ENCODE measurements at regions not wholly inside any gene's neighbourhood (a gene's known extent, or its start where the extent isn't known, plus 50 kb on each side); places are given as distances from the start of the nearest gene placed in this dataset.

DNA sequence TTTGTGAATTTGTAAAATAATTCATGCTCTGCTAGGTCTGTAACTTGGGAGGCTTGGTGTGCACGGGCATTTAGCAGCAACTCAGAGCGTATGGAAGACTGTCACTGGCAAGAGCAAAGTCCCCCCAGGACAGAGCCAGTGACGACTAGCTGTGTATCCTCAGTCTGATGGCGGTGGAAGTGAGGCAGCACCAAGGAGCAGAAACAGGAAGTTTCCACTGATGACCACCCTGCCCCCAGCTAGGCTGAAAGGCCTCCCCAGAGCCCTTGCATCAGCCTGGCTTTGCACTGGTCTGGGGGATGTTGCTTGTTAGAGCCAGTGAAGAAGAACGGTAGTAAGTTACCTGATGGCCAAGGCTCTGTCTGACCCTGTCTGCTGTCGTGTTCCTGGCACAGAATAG lies 66.8 kb upstream of the ABL1 start:
- Histone ChIP-seq H3K36me3 (no peaks in the 10 kb centered on the region), H3K4me1 (peaks cover 20 to 77% (median 50%) of the 10 kb centered on the region in 4 donors), H3K27me3 (no peaks in the 10 kb centered on the region), H3K27ac (replicated peaks in 1 of 4) (no peak overlapping the region), H3K9me3 (no peaks in the 10 kb centered on the region), H3K4me3 (no peak overlapping the region)
- 40% methylated on average over 6 of the region's 6 CpGs for WGBS
- no peak for DNase-seq (ENCODE audit: extremely low spot score)
- TF ChIP-seq EP300 (IDR thresholded peaks at IDR 0.05) (no peak), POLR2A (IDR thresholded peaks at IDR 0.05; ENCODE audit: low read depth) (no peak), POLR2AphosphoS5 (IDR thresholded peaks at IDR 0.05) (no peak)
- TF ChIP-seq, protein P1, sequence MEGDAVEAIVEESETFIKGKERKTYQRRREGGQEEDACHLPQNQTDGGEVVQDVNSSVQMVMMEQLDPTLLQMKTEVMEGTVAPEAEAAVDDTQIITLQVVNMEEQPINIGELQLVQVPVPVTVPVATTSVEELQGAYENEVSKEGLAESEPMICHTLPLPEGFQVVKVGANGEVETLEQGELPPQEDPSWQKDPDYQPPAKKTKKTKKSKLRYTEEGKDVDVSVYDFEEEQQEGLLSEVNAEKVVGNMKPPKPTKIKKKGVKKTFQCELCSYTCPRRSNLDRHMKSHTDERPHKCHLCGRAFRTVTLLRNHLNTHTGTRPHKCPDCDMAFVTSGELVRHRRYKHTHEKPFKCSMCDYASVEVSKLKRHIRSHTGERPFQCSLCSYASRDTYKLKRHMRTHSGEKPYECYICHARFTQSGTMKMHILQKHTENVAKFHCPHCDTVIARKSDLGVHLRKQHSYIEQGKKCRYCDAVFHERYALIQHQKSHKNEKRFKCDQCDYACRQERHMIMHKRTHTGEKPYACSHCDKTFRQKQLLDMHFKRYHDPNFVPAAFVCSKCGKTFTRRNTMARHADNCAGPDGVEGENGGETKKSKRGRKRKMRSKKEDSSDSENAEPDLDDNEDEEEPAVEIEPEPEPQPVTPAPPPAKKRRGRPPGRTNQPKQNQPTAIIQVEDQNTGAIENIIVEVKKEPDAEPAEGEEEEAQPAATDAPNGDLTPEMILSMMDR (IDR thresholded peaks at IDR 0.05), result no peak
- intact Hi-C loops (cut with DNase I), result loop anchor here (5.0 kb wide), 2 partner anchors 66 to 174 kb away; no protein-coding TSS in a partner anchor

DNA sequence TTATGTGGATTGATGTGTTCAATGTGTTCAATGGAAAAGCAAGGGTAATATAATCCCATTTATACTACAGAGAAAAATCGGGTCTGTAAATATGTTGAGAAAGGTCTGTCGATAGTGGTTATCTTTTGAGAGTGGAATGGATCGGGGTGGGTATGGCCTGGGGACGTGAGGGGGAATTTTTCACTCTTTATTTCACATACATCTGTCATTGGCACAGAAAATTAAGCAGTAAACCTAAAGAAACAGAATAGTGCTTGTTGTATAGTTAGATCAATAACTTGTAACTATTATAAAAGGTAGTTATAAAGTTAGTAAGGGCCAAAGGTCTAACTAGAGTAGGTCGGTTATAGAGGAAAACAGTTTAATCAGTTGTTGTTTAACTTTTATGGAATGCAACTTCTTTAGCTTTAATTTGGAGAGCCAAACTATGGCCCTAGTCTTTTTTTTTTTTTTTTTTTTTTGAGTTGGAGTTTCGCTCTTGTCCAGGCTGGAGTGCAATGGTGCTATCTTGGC lies 66.1 kb upstream of the ABL1 start:
- peaks cover 20 to 71% (median 46%) of the 10 kb centered on the region in 4 donors for H3K4me1 ChIP-seq
- intact Hi-C loops (cut with DNase I), result loop anchor here (5.0 kb wide), 2 partner anchors 67 to 173 kb away; no protein-coding TSS in a partner anchor
- no peak for DNase-seq (ENCODE audit: extremely low spot score)
- no peaks in the 10 kb centered on the region for H3K27me3 ChIP-seq
- no peak overlapping the region for H3K27ac ChIP-seq (replicated peaks in 1 of 4)
- 85% methylated on average over 6 of the region's 6 CpGs for WGBS
- TF ChIP-seq, protein P1 (IDR thresholded peaks at IDR 0.05), result no peak
- no peaks in the 10 kb centered on the region for H3K9me3 ChIP-seq
- no peak overlapping the region for H3K4me3 ChIP-seq
- no peaks in the 10 kb centered on the region for H3K36me3 ChIP-seq

DNA sequence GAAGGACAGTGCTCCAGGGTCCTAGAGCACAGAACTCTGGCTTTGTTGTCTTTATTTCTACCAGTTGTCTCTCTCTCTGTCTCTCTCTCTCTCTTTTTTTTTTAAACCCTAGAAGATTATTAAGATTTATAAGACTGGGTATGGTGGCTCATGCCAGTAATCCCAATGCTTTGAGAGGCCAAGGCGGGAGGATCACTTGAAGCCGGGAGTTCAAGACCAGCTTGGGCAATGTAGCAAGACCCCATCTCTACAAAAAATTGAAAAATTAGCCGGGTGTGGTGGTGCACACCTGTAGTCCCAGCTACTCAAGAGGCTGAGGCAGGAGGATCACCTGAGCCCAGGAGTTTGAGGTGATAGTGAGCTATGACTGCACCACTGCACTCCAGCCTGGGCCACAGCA lies 65.0 kb upstream of the ABL1 start:
- peaks cover 20 to 59% (median 46%) of the 10 kb centered on the region in 4 donors for H3K4me1 ChIP-seq
- H3K27ac ChIP-seq (replicated peaks in 1 of 4), result no peak overlapping the region
- no peak overlapping the region for H3K4me3 ChIP-seq
- no peaks in the 10 kb centered on the region for H3K36me3 ChIP-seq
- no peaks in the 10 kb centered on the region for H3K9me3 ChIP-seq
- TF ChIP-seq, protein P1 (IDR thresholded peaks at IDR 0.05), result no peak
- TF ChIP-seq EP300 (IDR thresholded peaks at IDR 0.05) (no peak), POLR2A (IDR thresholded peaks at IDR 0.05; ENCODE audit: low read depth) (no peak), POLR2AphosphoS5 (IDR thresholded peaks at IDR 0.05) (no peak)
- no peak for DNase-seq (ENCODE audit: extremely low spot score)
- WGBS, result 93% methylated on average over 3 of the region's 3 CpGs
- H3K27me3 ChIP-seq, result no peaks in the 10 kb centered on the region
- intact Hi-C loops (cut with DNase I), result loop anchor here (2.0 kb wide), 1 partner anchor 93 kb away; no protein-coding TSS in a partner anchor

DNA sequence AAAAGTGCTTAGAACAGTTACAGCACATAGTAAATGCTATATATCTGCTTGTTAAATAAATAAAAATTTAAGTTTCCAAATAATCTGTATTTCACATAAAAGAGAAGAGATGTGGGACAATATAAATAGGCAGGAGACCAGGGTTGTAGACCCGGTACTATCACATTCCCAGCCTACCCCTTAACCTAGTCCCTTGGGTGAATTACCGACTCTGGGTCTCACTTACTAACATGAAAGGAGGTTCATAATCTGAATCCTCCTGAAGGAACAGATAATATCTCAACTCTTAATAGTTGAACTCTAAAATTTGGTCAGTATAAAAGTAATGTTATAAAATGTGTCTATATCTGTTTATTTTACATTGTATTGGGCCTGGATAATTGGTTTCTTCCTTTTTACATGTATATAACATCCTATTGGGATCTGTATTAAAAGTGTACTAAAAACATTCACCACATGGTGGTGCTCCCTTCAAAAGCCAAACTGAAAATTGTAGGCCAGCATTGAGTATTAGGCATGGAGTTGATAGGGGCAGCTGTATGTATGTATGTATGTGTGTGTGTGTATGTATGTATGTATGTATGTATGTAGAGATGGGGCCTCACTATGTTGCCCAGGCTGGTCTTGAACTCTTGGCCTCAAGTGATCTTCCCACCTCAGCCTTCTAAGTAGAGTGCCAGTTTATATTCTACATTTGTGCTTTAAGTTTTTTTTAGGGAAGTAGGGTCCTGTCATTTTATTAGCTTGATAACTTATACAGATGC lies 64.2 kb upstream of the ABL1 start:
- Histone ChIP-seq H3K4me1 (peaks cover 14 to 55% (median 39%) of the 10 kb centered on the region in 4 donors), H3K36me3 (no peaks in the 10 kb centered on the region), H3K27ac (replicated peaks in 1 of 4) (no peak overlapping the region), H3K4me3 (no peak overlapping the region), H3K27me3 (no peaks in the 10 kb centered on the region), H3K9me3 (no peaks in the 10 kb centered on the region)
- DNase-seq (ENCODE audit: extremely low spot score), result no peak
- 68% methylated on average over 2 of the region's 2 CpGs for WGBS
- intact Hi-C loops (cut with DNase I), result loop anchor here (2.0 kb wide), 1 partner anchor 92 kb away; no protein-coding TSS in a partner anchor
- no peak for TF ChIP-seq POLR2A (IDR thresholded peaks at IDR 0.05; ENCODE audit: low read depth)
- no peak for TF ChIP-seq EP300 (IDR thresholded peaks at IDR 0.05)
- peak in 1 of 2 donors; percentile 25 for TF ChIP-seq POLR2AphosphoS5 (IDR thresholded peaks at IDR 0.05)
- TF ChIP-seq, protein P1 (IDR thresholded peaks at IDR 0.05), result peak; percentile 62 to 77 (median 73)

All from esophagus muscularis mucosa (tissue), 4 donors.